Loucy (cell line): ENCODE measurements at regions not wholly inside any gene's neighbourhood (a gene's known extent, or its start where the extent isn't known, plus 50 kb on each side); places are given as distances from the start of the nearest gene placed in this dataset.
A peak's percentile ranks its signal among the peaks of the same experiment; 100 is the strongest.

Experiments
- H2AFZ ChIP-seq: fragments of 200-600 bp; sonication (generic); 2 replicates; pipeline ENCODE4 v1.6.0; 2016; ENCODE audit warnings: antibody characterized with exemption, mild to moderate bottlenecking, low read length, moderate library complexity
- H3F3A ChIP-seq: fragments of 200-600 bp; 2 replicates; pipeline ENCODE4 v1.6.0; 2016; ENCODE audit warnings: antibody characterized with exemption, low read depth, mild to moderate bottlenecking
- H3K27me3 ChIP-seq: fragments of 200-600 bp; sonication (generic); 2 replicates; pipeline ENCODE4 v1.6.1; 2014; ENCODE audit warnings: low read length, mild to moderate bottlenecking; ENCODE audit not compliant: insufficient read depth, poor library complexity, severe bottlenecking
- H3K36me3 ChIP-seq: fragments of 200-600 bp; sonication (generic); 2 replicates; pipeline ENCODE4 v1.6.1; 2016; ENCODE audit warnings: low read length; ENCODE audit not compliant: insufficient read depth
- H3K4me1 ChIP-seq: fragments of 200-600 bp; sonication (generic); 2 replicates; pipeline ENCODE4 v1.5.1; 2014; ENCODE audit warnings: low read length, mild to moderate bottlenecking; ENCODE audit not compliant: insufficient read depth, poor library complexity, severe bottlenecking
- H3K4me2 ChIP-seq: fragments of 200-600 bp; sonication (generic); 2 replicates; pipeline ENCODE4 v1.6.0; 2014; ENCODE audit warnings: antibody characterized with exemption, low read length, low read depth, mild to moderate bottlenecking; ENCODE audit not compliant: poor library complexity, severe bottlenecking
- H3K4me3 ChIP-seq: fragments of 200-600 bp; sonication (generic); 2 replicates; pipeline ENCODE4 v1.5.1; 2014; ENCODE audit warnings: low read length, mild to moderate bottlenecking, mixed read lengths; ENCODE audit not compliant: poor library complexity, severe bottlenecking
- H3K79me2 ChIP-seq: fragments of 200-600 bp; sonication (generic); 2 replicates; pipeline ENCODE4 v1.6.1; 2014; ENCODE audit warnings: low read length; ENCODE audit not compliant: insufficient read depth
- H3K9ac ChIP-seq: fragments of 200-600 bp; sonication (generic); 2 replicates; pipeline ENCODE4 v1.6.0; 2014; ENCODE audit warnings: mild to moderate bottlenecking, low read depth, low read length, moderate library complexity; ENCODE audit not compliant: poor library complexity, severe bottlenecking
- H3K9me2 ChIP-seq: fragments of 200-600 bp; sonication (generic); replicated peaks from 2 replicates; pipeline ENCODE4 v1.6.1; 2016; ENCODE audit warnings: low read depth, low read length, mixed read lengths
- H3K9me3 ChIP-seq: fragments of 200-600 bp; sonication (generic); 2 replicates; pipeline ENCODE4 v1.6.1; 2014; ENCODE audit warnings: mild to moderate bottlenecking, antibody characterized with exemption, low read length, low read depth; ENCODE audit not compliant: insufficient read depth
- H4K20me1 ChIP-seq: fragments of 200-600 bp; sonication (generic); 2 replicates; pipeline ENCODE4 v1.6.0; 2014; ENCODE audit warnings: antibody characterized with exemption, low read length, mild to moderate bottlenecking; ENCODE audit not compliant: insufficient read depth, poor library complexity, severe bottlenecking
- EZH2phosphoT487 ChIP-seq: fragments of 200-600 bp; IDR thresholded peaks from 2 replicates; pipeline ENCODE4 v1.6.1; 2018; ENCODE audit warnings: antibody characterized with exemption, mild to moderate bottlenecking, moderate library complexity, borderline replicate concordance
- TF ChIP-seq, protein P1 (sequence below): fragments of 200-600 bp; sonication (generic); conservative IDR thresholded peaks from 2 replicates; pipeline ENCODE4 v1.5.1; 2014; ENCODE audit warnings: mild to moderate bottlenecking, antibody characterized with exemption, low read length

DNA sequence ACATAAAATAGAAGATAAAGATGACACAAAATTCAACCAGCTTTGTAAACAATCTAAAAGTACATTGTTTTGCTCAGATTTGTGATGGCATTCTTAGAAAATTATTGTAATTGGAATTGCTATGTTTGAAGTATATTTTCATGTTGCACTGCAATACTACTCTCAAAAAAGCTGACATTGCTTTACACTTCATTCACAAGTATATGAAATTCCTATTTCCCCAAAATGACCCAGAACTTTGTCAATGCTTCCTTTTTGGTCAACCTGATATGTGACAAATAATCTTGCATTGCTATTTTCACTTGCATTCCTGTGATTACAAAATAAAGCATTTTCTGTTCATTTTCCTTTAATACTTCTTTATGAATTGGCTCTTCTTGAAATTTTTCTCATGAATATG, 104.1 kb upstream of the BMP5 start:
- Histone ChIP-seq H2AFZ (no peak overlapping the region), H3K36me3 (no peaks in the 10 kb centered on the region), H3K79me2 (no peaks in the 10 kb centered on the region), H3K9me2 (0 out of 2 replicates have a peak, but pooled peaks cover 5% of the 10 kb centered on the region), H3K9ac (no peak overlapping the region), H3K4me3 (no peak overlapping the region), H3K4me1 (peaks cover 4% of the 10 kb centered on the region), H3K27me3 (no peaks in the 10 kb centered on the region), H3K9me3 (no peaks in the 10 kb centered on the region), H3K4me2 (no peak overlapping the region), H3F3A (no peaks in the 10 kb centered on the region), H4K20me1 (no peaks in the 10 kb centered on the region)
- TF ChIP-seq EZH2phosphoT487: no peak
- TF ChIP-seq, protein P1, sequence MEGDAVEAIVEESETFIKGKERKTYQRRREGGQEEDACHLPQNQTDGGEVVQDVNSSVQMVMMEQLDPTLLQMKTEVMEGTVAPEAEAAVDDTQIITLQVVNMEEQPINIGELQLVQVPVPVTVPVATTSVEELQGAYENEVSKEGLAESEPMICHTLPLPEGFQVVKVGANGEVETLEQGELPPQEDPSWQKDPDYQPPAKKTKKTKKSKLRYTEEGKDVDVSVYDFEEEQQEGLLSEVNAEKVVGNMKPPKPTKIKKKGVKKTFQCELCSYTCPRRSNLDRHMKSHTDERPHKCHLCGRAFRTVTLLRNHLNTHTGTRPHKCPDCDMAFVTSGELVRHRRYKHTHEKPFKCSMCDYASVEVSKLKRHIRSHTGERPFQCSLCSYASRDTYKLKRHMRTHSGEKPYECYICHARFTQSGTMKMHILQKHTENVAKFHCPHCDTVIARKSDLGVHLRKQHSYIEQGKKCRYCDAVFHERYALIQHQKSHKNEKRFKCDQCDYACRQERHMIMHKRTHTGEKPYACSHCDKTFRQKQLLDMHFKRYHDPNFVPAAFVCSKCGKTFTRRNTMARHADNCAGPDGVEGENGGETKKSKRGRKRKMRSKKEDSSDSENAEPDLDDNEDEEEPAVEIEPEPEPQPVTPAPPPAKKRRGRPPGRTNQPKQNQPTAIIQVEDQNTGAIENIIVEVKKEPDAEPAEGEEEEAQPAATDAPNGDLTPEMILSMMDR: no peak

DNA sequence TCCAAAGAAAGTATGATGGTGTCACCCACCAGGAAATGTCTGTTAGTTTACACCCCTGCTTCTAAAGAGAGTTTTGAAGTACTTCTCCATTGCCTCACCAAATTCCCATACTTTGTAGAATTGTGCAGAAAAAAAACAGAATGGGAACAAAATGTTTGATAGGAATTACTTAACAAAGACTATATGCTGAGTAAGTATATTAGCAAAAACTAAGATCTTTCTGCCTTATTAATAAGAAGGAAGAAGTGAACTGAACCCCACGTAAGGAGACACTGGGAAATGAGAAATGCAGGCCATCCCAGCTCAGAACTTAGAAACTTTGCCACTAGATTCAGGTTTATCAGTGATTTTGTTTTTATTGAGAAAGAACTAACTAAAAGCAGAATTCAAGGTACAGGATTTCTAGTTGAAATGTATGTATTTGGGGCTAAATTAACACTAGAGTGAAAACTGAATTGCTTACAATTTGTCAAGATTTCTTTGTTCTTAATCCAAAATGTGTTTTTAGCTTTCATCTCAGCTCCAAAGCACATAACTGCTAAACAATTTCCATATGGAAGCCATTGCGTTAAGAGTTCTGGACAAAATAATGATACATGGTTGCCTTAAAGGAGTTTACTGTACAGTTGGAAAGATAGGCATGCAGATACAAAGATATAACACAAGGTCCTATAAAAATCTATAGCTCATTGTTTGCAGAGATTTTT, 102.7 kb upstream of the BMP5 start:
- H3K4me1 ChIP-seq: peaks cover 5% of the 10 kb centered on the region
- TF ChIP-seq EZH2phosphoT487: no peak
- TF ChIP-seq, protein P1: no peak
- H3K9ac ChIP-seq: no peak overlapping the region
- no peaks in the 10 kb centered on the region for H3K36me3 ChIP-seq
- H3F3A ChIP-seq: no peaks in the 10 kb centered on the region
- no peaks in the 10 kb centered on the region for H4K20me1 ChIP-seq
- H3K27me3 ChIP-seq: no peaks in the 10 kb centered on the region
- H3K9me3 ChIP-seq: no peaks in the 10 kb centered on the region
- H3K4me2 ChIP-seq: no peak overlapping the region
- 0 out of 2 replicates have a peak, but pooled peaks cover 5% of the 10 kb centered on the region for H3K9me2 ChIP-seq
- H2AFZ ChIP-seq: peak overlapping the region; percentile 29; the same call in 1 of the 2 replicates
- no peaks in the 10 kb centered on the region for H3K79me2 ChIP-seq
- H3K4me3 ChIP-seq: no peak overlapping the region

DNA sequence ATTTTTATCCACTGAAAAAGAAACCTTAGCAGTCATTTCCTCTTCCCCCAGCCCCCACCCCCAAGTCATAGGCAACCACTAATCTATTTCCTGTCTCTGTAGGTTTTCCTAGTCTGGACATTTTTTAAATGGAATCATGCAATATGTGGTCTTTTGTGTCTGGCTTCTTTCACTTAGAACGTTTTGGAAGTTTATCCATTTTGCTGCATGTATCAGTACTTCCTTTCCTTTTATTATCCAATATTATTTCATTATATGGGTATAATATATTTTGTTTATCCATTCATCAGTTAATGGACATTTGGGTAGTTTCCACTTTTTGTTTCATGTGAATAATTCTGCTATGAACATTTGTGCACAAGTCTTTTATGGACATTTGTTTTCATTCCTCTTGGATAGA, 99.3 kb upstream of the BMP5 start:
- Histone ChIP-seq H3K27me3 (no peaks in the 10 kb centered on the region), H3K4me1 (peaks cover 5% of the 10 kb centered on the region), H2AFZ (no peak overlapping the region; the same call in 1 of the 2 replicates), H3K9me3 (no peaks in the 10 kb centered on the region), H3F3A (no peaks in the 10 kb centered on the region), H3K9me2 (0 out of 2 replicates have a peak, but pooled peaks cover 5% of the 10 kb centered on the region), H3K36me3 (no peaks in the 10 kb centered on the region), H3K9ac (no peak overlapping the region), H4K20me1 (no peaks in the 10 kb centered on the region), H3K4me2 (peak overlapping the region; percentile 30), H3K4me3 (peak overlapping the region; percentile 1), H3K79me2 (no peaks in the 10 kb centered on the region)
- TF ChIP-seq, protein P1: no peak
